Peyer's patch (tissue), 4 donors: ENCODE measurements at regions not wholly inside any gene's neighbourhood (a gene's known extent, or its start where the extent isn't known, plus 50 kb on each side); places are given as distances from the start of the nearest gene placed in this dataset.

Source experiments
- CTCF ChIP-seq, 6 experiments: fragments of 450-650 bp in 4 of 6; fragments of 200-600 bp in 2 of 6; sonication (generic) in 1 of 6; IDR thresholded peaks; one replicate each; pipeline ENCODE4 v1.5.1; 2017 to 2019; ENCODE audit warnings: antibody characterized with exemption in 6 of 6, mild to moderate bottlenecking in 3 of 6, moderate library complexity in 1 of 6
- POLR2A ChIP-seq, 2 donors: fragments of 450-650 bp; IDR thresholded peaks; one replicate each; pipeline ENCODE4 v1.5.1; 2017; ENCODE audit warnings: antibody characterized with exemption in 2 of 2, mild to moderate bottlenecking in 2 of 2, moderate library complexity in 2 of 2

- TF ChIP-seq CTCF (IDR thresholded peaks at IDR 0.05) = no peak
- no peak for TF ChIP-seq POLR2A (IDR thresholded peaks at IDR 0.05)
These were observed 142.6 kb upstream of the ITGA4 start for GRCh38 chr2:181314551-181314950.
